Stimulated activated CD8-positive, alpha-beta memory T cell treated with anti-CD3 and anti-CD28 coated beads, Interleukin-4, amount 100 ng/mL, for 1 hour (primary cell): ENCODE measurements at regions not wholly inside any gene's neighbourhood (a gene's known extent, or its start where the extent isn't known, plus 50 kb on each side); places are given as distances from the start of the nearest gene placed in this dataset.

ENCODE experiments used
- DNase-seq, 2 donors: peaks; one replicate each; pipeline ENCODE4 v3.0.0-alpha.2; 2020; ENCODE audit warnings: low read depth in 2 of 2, low spot score in 1 of 2

DNA sequence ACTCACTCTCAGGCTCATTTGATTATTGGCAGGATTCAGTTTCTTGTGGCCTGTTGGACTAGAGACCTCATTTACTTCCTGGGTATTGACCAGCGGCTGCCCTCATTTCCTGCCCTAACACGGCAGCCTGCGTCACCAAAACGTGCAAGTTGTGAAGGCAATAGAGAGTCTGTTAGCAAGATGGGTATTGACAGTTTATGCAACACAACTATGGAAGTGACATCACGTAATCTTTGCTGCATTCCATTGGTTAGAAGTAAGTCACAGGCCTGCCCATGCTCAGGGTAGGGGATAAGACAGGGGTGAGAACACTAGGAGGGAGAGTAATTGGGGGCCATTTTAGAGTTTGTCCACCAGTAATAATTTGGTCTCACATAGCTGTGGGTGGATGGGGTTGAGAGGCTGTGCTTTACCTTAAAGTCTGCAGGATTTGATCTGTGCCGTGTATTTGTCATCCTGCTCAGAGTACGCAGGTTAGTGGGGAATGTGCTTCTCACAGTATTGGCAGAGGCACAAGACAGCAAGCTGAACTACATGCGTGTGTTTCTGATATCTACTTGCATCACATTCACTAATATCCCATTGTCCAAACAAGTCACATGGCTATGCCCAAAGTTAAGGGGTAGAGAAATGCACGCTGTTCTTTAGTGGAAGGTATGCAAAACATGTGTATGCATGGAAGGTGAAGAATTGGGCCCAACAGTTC is 83.3 kb downstream of the EDEM1 start:
- DNase-seq = no peak

DNA sequence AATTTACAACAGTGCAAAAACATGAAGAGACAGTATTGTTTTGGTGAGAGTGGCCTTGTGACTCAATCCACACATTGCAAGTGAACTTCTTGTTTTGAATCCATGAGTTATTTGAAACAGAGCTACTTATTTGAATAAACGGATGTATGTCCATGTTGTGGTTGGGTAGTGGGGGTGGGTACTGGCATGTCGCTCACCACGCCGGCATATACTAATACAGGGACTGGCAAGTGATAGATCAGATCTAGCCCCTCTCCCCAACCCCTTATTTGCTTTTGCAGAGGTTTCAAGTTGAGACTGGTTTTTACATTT is 83.8 kb downstream of the EDEM1 start:
- no peak for DNase-seq

DNA sequence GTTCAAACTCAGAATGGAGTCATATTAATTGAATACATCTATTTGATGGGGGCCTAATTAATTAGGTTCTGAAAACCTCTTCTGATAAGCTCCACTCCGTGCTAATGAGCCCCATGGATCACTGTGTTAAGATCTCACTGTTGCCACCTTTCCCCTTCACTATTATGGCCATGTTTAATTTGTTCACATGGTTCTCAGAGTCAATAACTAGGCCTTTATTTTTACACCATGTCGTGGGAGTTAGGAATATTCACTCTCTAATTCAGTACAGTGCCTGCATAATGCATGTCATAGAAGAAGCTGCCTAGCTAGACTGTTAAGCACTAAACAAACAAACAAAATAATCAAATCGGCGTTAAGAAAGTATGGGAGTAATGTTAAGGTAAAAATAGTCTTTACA is 84.9 kb downstream of the EDEM1 start:
- no peak for DNase-seq

DNA sequence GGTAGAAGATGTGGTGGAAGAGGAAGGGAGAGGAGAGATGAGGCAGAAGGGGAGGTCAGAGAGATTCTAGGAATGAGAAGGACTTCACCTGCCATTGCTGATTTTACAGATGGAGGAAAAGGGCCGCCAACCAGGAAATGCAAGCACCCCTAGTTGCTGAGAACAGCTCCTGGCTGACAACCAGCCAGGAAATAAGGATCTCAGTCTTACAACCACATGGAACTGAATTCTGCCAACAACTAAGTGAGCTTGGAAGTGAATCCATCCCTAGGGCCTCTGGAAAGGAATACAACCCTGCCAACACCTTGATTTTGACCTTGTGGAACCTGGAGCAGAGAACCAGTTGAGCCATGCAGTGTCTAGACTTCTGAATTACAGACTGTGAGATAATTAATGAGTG is 86.6 kb downstream of the EDEM1 start:
- no peak for DNase-seq

GRCh38 chr3:5275529-5275928 is 88.0 kb downstream of the EDEM1 start:
- DNase-seq = no peak

DNA sequence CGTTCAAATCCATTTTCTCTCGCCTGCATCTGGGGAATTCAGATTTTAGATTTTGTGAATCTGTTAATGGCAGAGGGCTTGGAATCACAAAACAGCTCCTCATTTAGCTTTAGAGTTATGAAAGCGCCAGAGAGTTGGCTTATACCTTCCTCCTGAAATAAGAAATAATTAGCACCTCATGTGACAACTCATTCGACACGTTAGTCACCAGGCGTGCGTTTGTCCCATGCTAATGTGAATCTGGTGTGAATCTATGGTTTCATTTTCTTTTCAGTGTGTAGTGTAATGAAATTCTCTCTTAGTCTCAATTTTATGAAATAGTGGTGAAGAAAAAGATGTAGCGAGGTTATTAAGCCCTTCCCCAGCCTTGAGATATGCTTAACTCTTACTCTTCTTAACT is 89.4 kb downstream of the EDEM1 start:
- DNase-seq = no peak

DNA sequence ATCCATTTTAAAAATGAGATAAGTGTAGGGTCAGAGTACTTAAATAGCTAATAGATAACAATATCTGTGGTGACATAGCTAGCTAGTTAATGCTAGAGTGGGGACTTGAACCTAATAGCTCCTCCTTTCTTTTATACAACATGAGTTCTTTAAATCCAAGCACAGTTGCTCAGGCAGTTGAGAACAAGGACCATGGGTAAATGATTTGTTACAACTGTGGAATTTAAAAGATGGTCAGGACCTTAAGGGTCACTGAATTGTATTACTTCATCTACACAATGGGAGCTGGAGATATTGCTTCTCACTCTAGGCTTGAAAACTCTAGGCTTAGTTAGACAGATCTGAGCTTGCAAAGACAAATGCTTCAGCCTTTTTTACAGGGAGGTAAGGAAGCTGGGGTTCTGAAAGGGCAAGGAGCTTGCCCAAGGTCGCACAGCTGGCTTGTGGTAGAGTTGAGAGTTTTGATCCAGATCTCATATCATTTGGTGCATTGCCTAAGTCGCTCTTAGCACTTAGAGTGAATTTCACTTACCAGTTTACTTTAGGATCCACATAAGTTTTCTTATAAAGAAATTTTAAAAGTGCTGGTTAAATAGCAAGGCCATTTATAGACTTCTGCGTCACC is 90.2 kb downstream of the EDEM1 start:
- DNase-seq = no peak

- DNase-seq = no peak
Observed at GRCh38 chr3:5278666-5279065, 91.2 kb downstream of the EDEM1 start.

- no peak for DNase-seq
Observed at GRCh38 chr3:5282703-5283102, 95.2 kb downstream of the EDEM1 start.

DNA sequence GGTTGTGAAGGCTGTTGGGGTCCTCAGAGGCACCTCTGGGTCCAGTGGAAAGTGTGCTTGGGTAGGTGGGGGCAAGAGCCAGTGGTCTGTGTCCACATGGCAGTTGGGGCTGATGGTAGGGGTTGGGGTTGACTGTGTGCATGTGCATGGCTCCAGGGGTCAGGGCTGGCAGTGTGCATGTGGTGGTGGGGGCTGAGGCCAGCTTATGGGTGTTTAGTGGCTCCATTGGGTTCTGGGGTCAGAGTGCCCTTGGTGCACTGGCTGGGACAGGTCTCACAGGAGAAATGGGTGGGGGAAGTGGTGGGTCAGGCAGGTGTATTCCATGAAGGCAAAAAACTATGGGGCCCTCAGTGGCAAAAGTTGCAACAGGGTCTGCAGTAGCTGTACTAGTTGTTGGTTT is 97.9 kb downstream of the EDEM1 start:
- DNase-seq = no peak

DNA sequence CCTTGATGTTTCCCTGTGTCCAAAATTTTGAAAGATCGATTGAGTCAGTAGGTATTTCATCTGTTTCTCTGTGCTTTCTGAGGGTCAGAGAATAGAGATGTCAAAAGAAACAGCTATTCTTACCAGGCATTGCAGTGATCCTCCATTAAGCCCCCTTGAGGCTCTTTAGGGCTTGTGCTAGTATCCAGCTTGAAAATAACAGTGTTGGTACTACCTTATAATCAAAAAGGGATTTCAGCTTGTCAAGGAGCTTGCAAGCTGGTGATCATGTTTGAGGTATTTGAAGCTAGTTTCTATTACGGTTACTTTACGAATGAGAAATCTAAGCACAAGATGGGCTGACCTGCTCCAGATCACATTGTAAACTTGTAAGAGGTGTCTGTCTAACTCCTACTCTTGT is 103.4 kb downstream of the EDEM1 start:
- no peak for DNase-seq

- DNase-seq = no peak
Observed at GRCh38 chr3:5292512-5292911, 105.0 kb downstream of the EDEM1 start.

DNA sequence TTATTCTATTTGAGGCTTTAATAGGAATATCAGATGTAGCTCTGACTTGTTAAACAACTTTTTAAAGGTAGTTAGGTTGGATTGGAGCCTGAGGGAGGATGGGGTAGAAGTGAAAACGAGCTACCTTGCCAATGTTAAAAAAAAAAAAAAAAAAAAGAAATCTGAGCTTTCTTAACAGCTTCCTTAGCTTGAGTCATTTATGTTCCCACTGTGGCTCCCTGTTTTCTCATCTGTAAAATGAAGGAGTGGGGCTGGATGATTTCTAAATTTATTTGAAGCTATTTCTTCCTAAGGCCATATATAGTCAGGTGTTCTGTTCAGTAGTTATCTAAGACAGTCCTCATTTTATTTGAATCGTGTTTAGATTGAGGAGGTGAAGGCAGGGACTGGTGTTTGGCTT is 105.7 kb downstream of the EDEM1 start:
- DNase-seq = no peak

DNA sequence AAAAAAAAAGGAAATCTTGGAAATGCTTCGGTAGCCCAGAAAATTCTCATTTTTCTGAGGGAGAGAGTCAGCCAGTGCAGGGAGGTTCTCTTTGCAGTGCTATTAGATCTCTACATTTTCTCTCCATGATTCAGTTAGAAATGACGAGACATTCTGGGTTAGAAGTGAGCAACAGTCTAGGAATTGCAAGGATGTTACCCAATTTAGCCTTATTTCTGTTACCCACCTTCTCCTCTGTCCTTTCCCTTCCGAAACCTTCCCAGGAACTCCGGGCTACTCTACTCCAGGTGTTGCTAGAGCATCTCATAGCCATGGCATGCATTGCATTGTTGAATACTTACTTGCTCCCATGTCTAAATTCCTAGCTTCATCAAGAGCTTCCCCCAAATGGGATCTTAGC is 106.8 kb downstream of the EDEM1 start:
- DNase-seq = no peak

DNA sequence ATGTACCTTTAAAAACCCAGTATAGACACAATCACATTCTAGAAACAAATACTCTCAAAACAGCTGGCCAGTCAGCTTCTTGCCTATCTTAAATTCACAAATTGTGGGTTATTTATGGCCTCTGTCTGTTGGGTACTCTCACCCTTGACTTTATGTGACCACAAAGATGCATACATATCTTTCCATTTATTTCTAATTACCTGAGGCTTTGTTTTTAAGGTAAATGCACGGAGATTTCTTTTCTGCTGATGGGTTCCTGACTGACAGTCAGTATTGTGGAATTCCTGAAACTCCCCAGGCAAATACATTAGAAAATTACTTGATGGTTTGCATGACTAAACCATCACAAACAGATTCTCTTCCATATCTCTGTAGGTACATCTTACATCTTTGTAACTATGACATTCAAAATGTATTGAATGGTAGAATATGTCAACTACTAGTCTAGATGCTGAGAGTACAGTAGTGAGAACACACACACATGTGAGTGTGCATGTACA is 107.7 kb downstream of the EDEM1 start:
- no peak for DNase-seq

DNA sequence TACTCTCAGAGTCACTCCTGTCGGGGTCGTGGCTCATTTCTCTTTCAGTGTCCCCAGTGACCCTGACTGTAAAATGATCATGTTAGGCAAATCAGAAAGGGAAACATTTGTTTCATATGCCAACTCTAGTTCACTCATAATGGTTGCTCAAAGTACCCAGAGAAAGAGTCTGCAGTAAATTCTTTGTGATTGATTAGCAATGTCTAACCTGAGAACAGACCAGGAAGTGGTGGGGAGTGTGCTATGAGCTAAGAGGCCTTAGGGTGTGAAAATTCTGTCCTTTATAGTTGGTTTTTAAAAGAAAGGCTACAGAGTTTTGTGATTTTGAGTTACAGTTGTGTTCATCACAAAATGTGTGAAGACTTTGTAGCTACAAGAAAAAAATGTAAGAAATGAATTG is 108.9 kb downstream of the EDEM1 start:
- no peak for DNase-seq

- DNase-seq = no peak
Observed at GRCh38 chr3:5297895-5298294, 110.4 kb downstream of the EDEM1 start.

- no peak for DNase-seq
Observed at GRCh38 chr3:5298453-5298852, 110.9 kb downstream of the EDEM1 start.

DNA sequence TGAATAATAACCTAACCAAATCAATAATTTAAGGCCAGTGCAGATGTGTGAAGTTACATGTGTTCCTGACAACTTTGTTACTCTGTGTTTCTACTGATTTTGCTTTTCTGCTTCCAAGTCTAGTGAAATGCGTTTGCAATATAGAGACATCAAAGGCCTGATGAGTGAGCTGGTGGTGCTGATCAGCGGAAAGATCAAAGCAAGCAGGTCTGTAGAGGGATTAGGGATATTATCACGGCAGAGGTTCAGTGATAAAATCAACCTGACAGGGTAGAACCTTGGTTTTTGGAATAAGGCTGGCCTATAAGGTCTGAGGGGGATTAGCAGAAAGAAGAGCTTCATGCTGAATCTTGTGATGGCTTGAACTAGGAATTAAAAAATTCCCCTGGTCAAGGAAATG is 111.7 kb downstream of the EDEM1 start:
- DNase-seq = no peak

DNA sequence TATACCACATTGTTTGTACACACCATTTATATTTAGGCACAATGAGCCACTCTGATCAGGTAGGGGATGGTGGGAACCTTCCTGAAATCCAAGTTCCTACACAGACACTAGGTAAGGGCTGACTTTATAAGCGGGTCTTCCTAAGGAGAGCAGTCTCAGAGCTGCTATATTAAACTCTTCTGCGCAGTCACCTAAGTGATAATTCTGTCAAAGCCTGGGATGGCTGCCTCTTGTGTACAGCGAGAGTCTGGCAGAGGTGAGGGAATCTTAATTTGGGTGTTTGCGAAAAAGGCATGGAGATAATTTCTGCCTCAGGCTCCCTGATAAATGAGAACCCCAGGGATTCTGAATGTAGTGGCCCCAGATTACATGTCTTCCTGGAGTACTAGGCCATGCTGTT is 113.1 kb downstream of the EDEM1 start:
- DNase-seq = no peak

- no peak for DNase-seq
Observed at GRCh38 chr3:5301651-5302297, 114.3 kb downstream of the EDEM1 start.

GRCh38 chr3:5302661-5303060 is 115.2 kb downstream of the EDEM1 start:
- no peak for DNase-seq

DNA sequence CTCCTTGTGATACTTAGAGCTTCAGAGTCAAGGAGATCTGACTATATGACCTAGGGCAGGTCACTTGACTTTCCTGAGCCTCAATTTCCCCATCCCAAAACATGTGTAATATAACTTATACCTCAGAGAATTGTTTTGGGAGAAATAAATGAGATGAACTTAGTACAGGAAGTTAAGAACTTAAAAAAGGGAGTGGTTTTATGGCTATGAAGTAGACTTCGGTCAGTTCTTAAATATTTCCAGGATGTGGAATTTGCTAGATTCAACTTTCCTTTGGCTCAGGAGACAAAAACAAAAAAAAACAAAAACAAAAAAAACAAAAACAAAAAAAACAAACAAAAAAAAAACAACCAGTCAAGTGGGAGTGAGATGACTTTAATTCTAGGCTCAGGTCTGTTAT is 116.7 kb downstream of the EDEM1 start:
- no peak for DNase-seq
